Pulmonary artery endothelial cell (primary cell): ENCODE measurements at regions not wholly inside any gene's neighbourhood (a gene's known extent, or its start where the extent isn't known, plus 50 kb on each side); places are given as distances from the start of the nearest gene placed in this dataset.
"Not testable (repeated sequence)": the region's sequence is repeated elsewhere in the genome, so short reads cannot be mapped to it uniquely, and the experiment has no call there.

Experiments used
- DNase-seq: peaks from one replicate; pipeline ENCODE4 v3.0.0-alpha.2; 2011; ENCODE audit warnings: low read depth, low spot score

DNA sequence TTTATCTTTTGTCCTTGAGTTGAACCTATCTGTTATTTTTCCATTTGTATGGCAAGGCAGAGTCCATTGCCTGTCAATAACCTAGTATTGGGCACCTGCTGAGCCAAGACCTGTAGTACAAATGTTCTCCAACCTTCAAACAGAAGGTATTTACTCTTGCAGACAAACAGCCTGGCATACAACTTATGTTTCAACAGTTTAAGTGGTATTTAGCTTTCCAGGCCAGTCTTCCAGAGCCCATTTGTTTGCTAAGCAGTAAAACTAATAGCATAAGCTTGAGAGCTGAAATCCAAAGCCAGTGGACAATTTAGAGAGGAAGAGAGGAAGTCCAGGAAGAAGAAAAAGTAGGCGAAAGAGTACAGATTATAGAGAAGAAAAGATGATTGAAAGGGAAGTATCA lies 979.3 kb downstream of the GLUD2 start:
- no peak for DNase-seq

DNA sequence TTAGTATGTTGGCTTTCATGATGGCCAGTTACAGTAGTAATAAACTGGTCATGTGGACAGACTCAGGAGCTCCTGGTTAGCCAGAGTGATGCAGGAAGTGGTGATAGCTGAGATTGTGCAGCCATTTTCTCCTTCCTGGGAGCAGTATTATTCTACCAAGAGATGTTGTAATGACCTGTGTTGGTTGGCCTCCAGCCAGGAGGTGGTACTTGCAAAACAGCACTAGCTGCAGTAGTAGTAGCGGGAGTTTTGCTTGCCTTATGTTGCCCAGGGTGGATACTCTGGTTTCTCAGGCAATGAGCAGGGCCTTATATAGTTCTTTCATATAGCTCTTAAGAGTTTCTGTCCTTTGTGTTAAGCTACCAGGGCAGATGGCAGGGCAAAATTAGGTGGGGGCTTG lies 998.8 kb downstream of the GLUD2 start:
- no peak for DNase-seq

DNA sequence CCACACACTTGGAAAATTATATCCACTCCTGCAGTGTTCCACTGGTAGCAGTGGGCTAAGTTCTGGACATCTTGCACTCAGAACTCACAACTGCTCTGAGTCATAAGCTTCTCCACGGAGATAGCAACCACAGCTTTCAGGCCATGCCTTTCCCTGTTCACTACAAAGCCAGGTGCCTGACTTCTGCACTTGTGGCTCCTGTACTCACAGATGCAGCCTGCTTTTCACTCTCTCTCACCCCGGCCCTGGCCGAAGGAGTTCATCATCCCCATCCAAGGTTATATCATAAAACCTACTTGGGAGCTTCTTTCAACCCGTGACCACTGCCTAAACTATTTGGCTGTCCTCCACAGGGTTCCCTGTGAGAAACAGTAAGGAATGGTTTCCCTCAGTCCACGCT lies 999.4 kb downstream of the GLUD2 start:
- DNase-seq: no peak

DNA sequence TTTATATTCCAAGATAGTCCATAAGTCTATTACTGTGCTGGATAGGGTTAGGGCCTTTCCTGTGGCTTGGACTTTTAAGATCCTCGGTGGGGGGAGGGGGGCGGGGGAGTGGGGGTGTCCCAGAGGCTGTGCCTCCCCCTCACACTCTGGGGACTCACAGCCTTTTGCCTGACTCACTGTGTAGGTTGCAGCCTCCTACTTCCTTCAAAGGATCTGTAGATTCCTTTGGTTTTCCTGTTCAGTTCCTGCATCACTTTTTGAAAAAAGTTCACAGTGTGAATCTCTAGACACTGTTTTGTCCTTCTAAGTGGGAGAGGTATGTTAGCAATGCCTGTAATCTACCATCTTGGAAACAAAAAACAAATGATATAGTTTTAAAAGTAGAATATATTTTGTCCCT lies 999.9 kb downstream of the GLUD2 start:
- DNase-seq: no peak

DNA sequence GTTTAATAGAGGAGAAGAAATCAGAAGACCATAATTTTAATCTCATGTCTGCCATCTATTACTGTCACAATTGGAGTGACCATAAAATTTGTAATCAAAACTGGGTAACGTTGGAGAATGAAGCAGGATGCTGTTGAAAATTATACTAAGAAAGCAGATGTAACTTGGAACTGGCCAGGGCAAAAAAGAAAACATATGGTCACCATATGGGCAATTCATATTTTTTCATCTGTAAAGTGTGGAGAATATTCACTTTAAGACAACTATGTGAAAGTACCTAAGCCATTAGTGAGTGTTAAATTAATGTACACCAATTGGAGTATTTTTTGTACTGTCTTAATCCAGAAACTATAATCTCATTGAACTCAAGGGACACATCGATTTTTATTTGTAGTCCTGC lies 1008.0 kb downstream of the GLUD2 start:
- DNase-seq: no peak

DNA sequence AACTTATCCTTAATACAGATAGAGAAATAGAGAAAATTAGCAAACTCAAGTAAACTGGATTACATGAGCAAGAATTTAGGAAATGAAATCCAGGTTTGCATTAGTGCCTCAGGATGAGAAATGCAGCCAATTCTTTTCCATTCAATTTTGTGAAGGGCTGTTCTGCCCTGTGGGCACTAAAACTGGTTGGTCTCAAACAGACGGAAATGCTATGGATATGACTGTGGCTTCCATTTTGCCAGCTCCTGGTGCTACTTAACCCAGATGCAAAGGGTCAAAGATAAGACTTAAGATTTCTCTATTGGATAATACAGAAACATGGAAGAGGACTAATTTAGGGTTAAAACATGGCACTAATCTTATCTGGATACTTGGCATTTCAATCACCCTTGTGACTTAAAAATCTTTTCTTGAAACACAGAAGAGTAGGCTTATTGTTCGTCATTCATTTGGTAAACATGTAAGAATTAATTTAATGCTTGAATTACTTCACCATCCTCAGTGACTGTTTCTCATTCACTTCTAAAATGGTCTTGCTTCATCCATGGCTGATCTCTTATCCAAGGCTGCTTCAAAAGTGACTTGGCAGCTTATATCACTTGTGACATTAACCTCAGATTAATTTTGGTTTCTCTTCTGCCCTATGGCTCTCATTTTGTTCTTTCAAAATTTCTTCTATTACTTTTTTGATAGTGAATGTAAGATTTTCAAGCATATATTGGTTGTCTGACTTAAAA lies 1008.7 kb downstream of the GLUD2 start:
- DNase-seq: no peak

DNA sequence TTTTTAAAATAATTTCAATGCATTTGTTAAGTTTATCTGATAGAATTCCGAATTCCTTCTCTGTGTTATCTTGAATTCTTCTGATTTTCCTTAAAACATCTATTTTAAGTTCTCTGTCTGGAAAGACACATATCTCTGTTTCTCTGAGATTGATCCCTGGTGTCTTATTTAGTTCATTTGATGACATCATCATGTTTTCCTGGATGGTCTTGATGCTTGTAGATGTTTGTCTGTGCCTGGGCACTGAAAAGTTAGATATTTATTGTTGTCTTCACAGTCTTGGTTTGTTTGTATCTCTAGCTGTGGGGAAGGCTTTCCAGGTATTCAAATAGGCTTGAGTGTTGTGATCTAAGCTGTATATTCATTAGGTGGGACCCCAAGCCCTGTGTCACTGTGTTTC lies 1028.8 kb downstream of the GLUD2 start:
- DNase-seq: no peak

DNA sequence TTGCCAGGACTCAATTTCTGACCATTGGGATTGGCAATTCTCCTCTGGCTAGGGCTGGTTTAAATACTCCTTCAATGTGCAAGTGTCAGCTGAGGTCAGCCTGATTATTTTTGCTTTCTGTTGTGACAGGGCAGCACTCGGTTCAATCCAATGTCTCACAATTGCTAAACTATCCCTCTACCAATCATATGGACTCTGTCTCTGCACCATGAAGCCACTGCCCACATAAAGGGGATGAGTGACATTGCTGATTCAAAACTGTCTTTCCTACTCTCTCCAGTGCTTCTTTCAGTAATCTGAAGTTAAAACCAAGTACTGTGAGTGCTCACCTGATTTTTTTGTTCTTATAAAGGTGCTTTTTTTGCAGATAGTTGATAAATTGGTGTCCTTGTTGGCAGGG lies 1030.7 kb downstream of the GLUD2 start:
- no peak for DNase-seq

DNA sequence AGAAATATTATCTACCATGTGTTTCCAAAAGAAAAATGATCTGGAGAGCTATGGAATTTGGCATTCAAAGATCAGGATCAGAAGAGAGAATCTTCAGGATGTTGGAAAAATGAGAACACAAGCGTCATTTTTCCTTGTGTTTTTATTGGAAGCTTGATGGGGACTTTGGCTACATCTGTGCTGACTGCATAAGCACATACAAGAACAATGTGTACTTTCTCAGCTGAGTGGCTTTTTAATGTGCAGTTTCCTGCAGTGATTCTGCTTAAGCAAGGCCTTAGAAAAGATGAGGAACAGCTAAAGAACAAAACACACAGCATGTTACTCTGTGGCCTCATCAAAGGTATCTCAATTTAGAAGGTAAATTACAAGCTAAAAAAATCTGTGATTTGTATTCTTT lies 1039.9 kb downstream of the GLUD2 start:
- DNase-seq: no peak

DNA sequence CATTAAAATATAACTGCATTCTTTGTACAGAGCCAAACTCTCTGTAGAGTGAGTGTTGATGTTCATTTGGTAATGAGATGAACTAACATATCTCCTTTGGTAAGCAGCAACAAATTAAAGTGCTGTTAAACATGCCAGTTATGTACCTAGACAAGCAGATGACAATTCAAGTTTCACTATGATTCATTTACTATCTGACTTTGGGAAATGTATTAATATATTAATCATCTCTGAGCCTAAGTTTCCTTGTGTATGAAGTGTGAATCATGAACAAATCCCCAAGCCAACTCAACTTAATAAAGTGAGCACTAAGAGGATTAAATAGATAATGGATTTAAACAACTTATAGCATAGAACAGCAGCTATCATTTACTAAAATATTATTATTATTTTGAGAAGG lies 1044.2 kb downstream of the GLUD2 start:
- no peak for DNase-seq

DNA sequence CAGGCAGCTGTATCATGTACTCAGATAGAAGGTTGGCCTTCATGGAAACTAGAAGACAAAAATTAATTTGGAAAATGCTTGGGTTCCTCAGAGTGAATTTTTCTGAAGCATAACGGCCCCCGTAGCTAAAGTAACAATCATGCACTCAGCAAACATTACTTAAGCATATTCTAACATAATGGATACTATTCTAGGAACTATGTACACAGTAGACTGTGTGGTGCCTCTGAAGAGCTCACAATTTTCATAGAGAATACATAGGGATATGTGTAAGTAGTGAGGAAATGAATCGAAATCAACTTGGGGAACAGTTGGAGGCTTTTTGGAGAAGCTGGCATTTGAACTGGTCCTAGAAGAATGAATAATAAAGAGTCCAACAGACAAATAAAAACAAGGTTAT lies 1045.0 kb downstream of the GLUD2 start:
- no peak for DNase-seq

DNA sequence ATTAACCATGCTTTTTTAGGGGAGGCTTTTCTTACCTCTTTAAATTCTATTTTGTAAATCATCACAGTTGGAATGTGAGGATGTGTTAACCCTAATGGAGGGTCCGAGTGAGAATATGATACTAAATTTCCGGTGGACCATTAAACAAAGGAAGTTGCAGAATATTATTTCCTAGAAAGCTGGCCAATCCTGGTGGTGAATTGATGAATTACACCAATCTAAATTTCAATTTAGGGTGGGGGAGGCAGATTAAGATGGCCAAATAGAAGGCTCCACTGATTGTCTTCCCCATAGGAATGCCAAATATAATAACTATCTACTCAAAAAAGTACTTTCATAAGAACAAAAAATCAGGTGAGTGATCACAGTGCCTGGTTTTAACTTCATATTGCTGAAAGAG lies 1045.6 kb downstream of the GLUD2 start:
- DNase-seq: no peak

DNA sequence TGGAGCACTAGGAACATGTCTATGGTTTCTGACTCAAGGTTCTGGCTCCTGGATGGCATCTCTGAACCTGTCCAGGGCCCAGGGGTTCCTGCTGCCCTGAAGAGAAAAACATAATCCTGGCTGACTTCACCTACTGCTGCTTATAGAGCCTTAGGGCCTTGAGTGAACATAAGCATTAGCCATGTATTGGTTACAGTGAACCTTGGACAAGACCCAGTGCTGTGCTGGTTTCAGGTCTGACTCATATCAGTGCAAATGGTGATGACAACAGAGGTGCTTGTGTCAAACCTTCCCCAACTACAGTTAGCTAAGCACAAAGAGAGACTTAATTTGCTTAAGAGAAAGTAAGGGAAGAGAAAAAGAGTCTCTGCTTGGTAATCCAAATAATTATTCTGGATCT lies 1047.2 kb downstream of the GLUD2 start:
- no peak for DNase-seq

DNA sequence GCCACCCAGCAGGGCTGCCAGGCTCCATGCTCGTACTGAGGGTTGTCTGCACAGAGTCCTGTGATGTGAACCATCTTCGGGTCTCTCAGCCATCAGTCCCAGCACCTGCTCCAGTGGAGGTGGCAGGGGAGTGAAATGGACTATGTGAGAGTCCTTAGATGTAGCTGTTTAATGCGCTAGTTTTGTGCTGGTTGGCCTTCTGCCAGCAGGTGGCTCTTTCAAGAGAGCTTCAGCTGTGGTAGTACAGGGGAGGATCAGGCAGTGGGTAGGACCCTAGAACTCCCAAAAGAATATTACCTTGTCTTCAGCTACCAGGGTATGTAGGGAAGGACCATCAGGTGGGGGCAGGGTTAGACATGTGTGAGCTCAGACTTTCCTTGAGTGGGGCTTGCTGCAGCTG lies 1066.0 kb downstream of the GLUD2 start:
- no peak for DNase-seq

DNA sequence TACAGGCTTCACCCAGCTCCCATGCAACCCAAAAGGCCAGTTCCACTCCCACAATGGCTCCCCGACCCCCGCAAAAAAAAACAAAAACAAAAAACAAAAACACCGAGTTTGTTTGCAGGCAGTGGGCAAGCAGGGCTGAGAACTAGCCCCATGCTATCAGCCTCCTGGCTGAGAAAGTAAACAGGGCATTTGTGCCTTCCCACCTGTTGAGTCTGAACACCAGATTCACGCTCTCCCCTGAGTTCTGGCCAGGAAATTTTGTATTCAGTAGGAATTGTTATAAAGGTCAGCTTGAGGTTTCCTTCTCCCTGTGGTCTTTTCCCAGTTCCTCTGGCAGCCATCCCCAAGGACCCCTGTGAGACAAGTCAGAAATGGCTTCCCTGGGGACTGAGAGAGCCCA lies 1066.5 kb downstream of the GLUD2 start:
- no peak for DNase-seq

DNA sequence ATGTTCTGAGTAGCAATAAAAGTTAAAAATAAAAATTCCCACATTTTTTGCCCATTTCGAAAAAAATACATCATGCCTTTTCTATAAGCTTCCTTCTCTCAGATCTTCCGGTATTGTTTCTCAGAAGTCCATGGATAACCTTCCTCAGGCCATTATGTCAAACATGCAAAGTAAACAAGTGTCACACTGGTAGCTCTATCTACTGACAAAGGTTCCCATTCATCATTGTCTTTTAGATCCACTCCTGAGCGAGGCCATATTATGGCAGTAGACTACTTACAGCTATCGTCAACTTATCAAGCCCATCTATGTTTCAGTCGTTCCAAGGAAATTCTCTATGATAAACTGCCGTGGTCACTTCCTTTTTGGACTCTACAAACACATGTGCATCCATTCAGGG lies 1068.2 kb downstream of the GLUD2 start:
- no peak for DNase-seq

DNA sequence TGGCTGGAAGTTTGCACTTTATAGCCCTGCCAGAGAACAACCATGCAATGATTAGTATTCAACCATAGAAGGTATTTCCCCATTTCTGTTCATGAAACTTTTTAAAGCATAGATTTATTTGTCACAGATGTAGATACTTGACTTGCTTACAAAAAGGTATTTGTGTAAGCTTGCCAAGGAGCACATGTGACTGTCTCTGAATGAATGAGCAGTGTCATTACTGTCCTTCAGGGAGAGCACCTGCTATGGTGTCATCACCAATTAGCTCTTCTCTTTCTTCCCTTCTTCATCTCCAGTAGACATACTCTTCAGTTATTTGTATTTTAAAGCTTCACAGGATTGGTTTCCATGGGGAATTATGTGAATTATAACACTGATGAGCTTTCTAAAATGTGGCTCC lies 1064.7 kb upstream of the GRIA3 start:
- no peak for DNase-seq

DNA sequence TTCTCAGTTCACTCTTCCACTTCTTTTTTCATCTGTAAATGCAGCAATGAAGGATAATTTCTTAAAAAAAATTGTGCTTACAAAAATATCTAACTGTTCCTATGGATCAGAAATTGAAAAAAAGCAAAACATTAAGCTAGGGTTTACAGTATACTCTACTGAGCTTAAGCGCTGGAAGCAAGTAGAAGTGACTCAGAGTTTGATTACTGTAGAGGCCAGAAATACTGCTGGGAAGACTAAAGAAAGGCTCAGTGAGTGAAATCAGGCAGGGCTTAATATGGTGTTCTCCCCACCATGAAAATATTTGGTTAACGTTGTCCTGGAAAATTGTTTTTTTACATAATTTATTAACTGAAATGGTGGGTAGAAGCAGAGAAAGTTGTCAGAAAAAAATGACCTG lies 1061.8 kb upstream of the GRIA3 start:
- no peak for DNase-seq

DNA sequence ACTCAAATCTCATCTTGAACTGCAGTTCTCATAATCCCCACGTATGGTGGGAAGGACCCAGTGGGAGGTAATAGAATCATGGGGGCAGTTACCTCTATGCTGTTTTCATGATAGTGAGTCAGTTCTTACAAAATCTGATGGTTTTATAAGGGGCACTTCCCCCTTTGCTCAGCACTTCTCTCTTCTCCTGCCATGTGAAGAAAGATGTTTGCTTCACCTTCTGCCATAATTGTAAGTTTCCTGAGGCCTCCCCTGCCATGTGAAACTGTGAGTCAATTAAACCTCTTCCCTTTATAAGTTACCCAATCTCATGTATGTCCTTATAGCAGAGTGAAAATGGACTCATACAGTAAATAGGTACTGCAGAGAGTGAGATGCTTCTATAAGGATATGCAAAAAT lies 1050.6 kb upstream of the GRIA3 start:
- DNase-seq: no peak

DNA sequence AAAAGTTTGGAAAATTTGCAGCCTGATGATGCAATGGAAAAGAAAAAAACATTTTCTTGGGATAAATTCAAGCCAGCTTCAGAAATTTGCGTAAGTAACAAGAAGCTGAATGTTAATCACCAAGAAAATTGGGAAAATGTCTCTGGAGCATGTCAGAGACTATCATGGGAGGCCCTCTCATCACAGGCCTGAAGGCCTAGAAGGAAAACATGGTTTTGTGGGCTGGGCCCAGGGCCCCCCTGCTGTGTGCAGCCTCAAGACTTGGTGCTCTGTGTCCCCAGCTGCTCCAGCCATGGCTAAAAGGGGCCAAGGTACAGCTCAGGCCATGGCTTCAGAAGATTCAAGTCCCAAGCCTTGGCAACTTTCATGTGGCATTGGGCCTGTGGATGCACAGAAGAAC lies 1049.8 kb upstream of the GRIA3 start:
- DNase-seq: no peak

DNA sequence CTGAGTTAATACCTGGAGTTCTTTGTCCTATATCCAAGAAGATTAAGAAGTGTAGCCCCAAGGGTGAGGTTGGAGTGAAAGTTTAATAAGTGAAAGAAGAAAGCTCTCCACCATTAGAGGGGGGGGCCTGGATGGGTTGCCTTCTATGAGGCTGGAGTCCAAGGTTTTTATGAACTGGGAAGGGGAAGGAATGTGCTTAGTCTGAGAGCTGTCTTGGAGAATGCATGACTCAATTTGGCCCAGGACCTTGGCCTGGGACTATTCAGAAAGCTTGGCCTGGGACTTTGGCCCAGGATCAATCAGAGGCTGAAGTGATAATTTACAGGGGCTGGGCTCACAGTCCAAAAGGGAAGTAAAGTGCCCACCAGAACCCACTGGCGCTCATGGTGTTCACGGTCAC lies 1049.0 kb upstream of the GRIA3 start:
- DNase-seq: no peak

DNA sequence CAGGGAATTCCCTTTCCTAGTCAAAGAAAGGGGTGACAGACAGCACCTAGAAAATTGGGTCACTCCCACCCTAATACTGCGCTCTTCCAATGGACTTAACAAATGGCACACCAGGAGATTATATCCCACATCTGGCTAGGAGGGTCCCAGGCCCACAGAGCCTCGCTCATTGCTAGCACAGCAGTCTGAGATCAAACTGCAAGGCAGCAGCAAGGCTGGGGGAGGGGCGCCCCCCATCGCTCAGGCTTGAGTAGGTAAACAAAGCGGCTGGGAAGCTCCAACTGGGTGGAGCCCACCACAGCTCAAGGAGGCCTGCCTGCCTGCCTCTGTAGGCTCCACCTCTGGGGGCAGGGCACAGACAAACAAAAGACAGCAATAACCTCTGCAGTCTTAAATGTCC lies 1043.9 kb upstream of the GRIA3 start:
- DNase-seq: not testable (repeated sequence)

DNA sequence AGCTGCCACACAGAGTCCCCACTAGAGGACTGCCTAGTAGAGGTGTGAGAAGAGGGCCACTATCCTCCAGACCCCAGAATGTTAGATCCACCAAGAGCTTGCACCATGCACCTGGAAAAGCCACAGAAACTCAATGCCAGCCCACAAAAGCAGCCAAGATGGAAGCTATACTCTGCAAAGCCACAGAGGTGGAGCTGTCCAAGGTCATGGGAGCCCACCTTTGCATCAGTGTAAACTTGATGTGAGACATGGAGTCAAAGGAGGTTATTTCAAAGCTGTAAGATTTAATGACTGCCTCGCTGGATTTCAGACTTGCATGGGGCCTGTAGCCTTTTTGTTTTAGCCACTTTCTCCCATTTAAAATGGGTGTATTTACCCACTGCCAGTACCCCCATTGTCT lies 1030.1 kb upstream of the GRIA3 start:
- no peak for DNase-seq

DNA sequence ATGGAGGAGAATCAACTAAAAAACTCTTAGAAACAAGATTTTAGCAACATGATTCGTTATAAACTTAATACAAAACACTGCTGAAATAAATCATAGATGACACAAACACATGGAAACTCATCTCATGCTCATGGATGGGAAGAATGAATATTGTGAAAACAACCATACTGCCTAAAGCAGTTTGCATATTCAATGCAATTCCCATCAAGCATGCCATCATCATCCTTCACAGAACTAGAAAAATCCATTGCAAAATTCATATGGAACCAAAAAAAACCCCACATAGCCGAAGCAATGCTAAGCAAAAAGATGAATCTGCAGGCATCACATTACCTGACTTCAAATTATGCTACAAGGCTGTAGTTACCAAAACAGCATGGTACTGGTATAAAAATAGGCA lies 1015.8 kb upstream of the GRIA3 start:
- no peak for DNase-seq
